ENCODE measurements at regions not wholly inside any gene's neighbourhood (a gene's known extent, or its start where the extent isn't known, plus 50 kb on each side); places are given as distances from the start of the nearest gene placed in this dataset.

DNA sequence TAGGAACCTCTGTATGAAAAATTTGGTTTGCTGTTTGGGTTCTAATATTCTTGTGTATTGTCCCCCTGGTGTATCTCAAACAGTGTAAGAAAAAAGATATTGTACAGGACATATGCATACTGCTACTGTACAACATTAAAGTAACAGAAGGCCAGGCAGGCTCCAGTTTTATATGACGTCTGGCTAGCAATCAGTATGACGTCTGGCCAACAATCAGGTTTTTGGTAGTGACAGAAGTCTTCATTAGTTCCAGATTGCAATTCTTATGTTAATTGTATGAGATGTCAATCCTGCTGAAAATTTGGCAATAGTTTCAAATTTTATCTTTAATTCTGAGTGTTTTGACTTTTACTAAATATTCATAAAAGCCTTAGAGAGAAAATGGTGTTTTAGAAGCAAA is 67.9 kb upstream of the KCND2 start:
- no peak for TF ChIP-seq HNF4G (IDR thresholded peaks at IDR 0.05)
- TF ChIP-seq CTCF (IDR thresholded peaks at IDR 0.05; ENCODE audit: low read depth, low read length, missing input control), result no peak
- TF ChIP-seq EGR1 (IDR thresholded peaks at IDR 0.05; ENCODE audit: low read depth in 2 of 2), result no peak
- TF ChIP-seq HNF4A (conservative IDR thresholded peaks at IDR 0.05), result no peak
- TF ChIP-seq, protein P1, sequence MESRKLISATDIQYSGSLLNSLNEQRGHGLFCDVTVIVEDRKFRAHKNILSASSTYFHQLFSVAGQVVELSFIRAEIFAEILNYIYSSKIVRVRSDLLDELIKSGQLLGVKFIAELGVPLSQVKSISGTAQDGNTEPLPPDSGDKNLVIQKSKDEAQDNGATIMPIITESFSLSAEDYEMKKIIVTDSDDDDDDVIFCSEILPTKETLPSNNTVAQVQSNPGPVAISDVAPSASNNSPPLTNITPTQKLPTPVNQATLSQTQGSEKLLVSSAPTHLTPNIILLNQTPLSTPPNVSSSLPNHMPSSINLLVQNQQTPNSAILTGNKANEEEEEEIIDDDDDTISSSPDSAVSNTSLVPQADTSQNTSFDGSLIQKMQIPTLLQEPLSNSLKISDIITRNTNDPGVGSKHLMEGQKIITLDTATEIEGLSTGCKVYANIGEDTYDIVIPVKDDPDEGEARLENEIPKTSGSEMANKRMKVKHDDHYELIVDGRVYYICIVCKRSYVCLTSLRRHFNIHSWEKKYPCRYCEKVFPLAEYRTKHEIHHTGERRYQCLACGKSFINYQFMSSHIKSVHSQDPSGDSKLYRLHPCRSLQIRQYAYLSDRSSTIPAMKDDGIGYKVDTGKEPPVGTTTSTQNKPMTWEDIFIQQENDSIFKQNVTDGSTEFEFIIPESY (IDR thresholded peaks at IDR 0.05), result no peak
- no peak for TF ChIP-seq MAX (IDR thresholded peaks at IDR 0.05)
- TF ChIP-seq YY1 (IDR thresholded peaks at IDR 0.05), result no peak
- TF ChIP-seq RAD21 (IDR thresholded peaks at IDR 0.05), result no peak
- TF ChIP-seq FOXA2 (IDR thresholded peaks at IDR 0.05), result no peak
- no peak for TF ChIP-seq SP1 (IDR thresholded peaks at IDR 0.05)
- no peak for TF ChIP-seq TAF1 (conservative IDR thresholded peaks at IDR 0.05)
- TF ChIP-seq NR2F2 (IDR thresholded peaks at IDR 0.05), result no peak
- TF ChIP-seq, protein P2, sequence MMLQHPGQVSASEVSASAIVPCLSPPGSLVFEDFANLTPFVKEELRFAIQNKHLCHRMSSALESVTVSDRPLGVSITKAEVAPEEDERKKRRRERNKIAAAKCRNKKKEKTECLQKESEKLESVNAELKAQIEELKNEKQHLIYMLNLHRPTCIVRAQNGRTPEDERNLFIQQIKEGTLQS (IDR thresholded peaks at IDR 0.05), result no peak
- TF ChIP-seq, protein P3, sequence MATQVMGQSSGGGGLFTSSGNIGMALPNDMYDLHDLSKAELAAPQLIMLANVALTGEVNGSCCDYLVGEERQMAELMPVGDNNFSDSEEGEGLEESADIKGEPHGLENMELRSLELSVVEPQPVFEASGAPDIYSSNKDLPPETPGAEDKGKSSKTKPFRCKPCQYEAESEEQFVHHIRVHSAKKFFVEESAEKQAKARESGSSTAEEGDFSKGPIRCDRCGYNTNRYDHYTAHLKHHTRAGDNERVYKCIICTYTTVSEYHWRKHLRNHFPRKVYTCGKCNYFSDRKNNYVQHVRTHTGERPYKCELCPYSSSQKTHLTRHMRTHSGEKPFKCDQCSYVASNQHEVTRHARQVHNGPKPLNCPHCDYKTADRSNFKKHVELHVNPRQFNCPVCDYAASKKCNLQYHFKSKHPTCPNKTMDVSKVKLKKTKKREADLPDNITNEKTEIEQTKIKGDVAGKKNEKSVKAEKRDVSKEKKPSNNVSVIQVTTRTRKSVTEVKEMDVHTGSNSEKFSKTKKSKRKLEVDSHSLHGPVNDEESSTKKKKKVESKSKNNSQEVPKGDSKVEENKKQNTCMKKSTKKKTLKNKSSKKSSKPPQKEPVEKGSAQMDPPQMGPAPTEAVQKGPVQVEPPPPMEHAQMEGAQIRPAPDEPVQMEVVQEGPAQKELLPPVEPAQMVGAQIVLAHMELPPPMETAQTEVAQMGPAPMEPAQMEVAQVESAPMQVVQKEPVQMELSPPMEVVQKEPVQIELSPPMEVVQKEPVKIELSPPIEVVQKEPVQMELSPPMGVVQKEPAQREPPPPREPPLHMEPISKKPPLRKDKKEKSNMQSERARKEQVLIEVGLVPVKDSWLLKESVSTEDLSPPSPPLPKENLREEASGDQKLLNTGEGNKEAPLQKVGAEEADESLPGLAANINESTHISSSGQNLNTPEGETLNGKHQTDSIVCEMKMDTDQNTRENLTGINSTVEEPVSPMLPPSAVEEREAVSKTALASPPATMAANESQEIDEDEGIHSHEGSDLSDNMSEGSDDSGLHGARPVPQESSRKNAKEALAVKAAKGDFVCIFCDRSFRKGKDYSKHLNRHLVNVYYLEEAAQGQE (IDR thresholded peaks at IDR 0.05), result no peak
- TF ChIP-seq JUND (IDR thresholded peaks at IDR 0.05), result no peak
- no peak for TF ChIP-seq RXRA (IDR thresholded peaks at IDR 0.05)
- TF ChIP-seq GABPA (IDR thresholded peaks at IDR 0.05 in 1 of 2, conservative IDR thresholded peaks at IDR 0.05 in 1 of 2), result no peak
- no peak for TF ChIP-seq FOXA1 (IDR thresholded peaks at IDR 0.05)
- H3K4me3 ChIP-seq (ENCODE audit: low read depth in 1 of 3, low read length in 3 of 3), result no peak overlapping the region
- no peaks in the 10 kb centered on the region for H3K9me3 ChIP-seq (ENCODE audit: control insufficient read depth in 4 of 4, low read length in 3 of 4)
- no peak overlapping the region for H3K9ac ChIP-seq (ENCODE audit: low read depth in 1 of 2, low read length in 2 of 2)
- H3K27ac ChIP-seq (ENCODE audit: low read depth in 1 of 2, low read length in 2 of 2), result no peak overlapping the region
- WGBS, result 52% methylated on average over 2 of the region's 2 CpGs
- no peak for DNase-seq (ENCODE audit: low spot score)
- H3K4me1 ChIP-seq (ENCODE audit: control insufficient read depth in 4 of 4, insufficient read depth in 4 of 4, low read length in 3 of 4), result no peaks in the 10 kb centered on the region
- H3K27me3 ChIP-seq (ENCODE audit: control insufficient read depth in 4 of 4, insufficient read depth in 4 of 4, low read length in 3 of 4), result no peaks in the 10 kb centered on the region
- no peaks in the 10 kb centered on the region for H3K36me3 ChIP-seq (ENCODE audit: control insufficient read depth in 4 of 4, insufficient read depth in 3 of 4, low read depth in 1 of 4, low read length in 3 of 4)

Data from liver (tissue), 8 donors.